A549 (cell line): ENCODE measurements at regions not wholly inside any gene's neighbourhood (a gene's known extent, or its start where the extent isn't known, plus 50 kb on each side); places are given as distances from the start of the nearest gene placed in this dataset.

Experiments
- ATAC-seq, 2 experiments: fragments of 200-7000 bp in 1 of 2; fragments of >200 bp in 1 of 2; cut with Nextera tagmentation in 1 of 2; cut with Tn5 transposase in 1 of 2; 3 replicates each; pipeline versions ENCODE4 v1.8.0 to v1.9.1; 2018 to 2020; ENCODE audit warnings: mild to moderate bottlenecking in 1 of 2, moderate library complexity in 1 of 2
- CTCF ChIA-PET: fragments of 300-600 bp; sonication (Branson Sonifier 250); formaldehyde crosslinking; extraction: SDS; loops from one replicate; lab custom pipeline; 2021; ENCODE audit warnings: antibody characterized with exemption, inconsistent platforms; lab: Yijun Ruan, JAX
- POLR2A ChIA-PET: fragments of 350-600 bp; formaldehyde crosslinking; extraction: SDS; loops from one replicate; lab custom pipeline; 2021; ENCODE audit warnings: antibody characterized with exemption, inconsistent platforms; lab: Yijun Ruan, JAX
- DNase-seq, 2 experiments: peaks; one replicate each; pipeline versions ENCODE4 v3.0.0 to v3.0.0-alpha.2; 2011 to 2016; ENCODE audit warnings: low read depth in 1 of 2, low spot score in 1 of 2
- FAIRE-seq: peaks from 2 replicates; lab custom pipeline; 2011; peaks lifted over from hg19 to GRCh38; lab: Jason Lieb, UNC
- H3K27ac ChIP-seq, 2 experiments: fragments of >200 bp; sonication (Bioruptor Twin); formaldehyde crosslinking; 3 replicates each; pipeline ENCODE4 v1.5.1; 2016 to 2017
- H3K4me1 ChIP-seq: fragments of >200 bp; sonication (Bioruptor Twin); formaldehyde crosslinking; 3 replicates; pipeline ENCODE4 v1.6.1; 2016
- H3K4me2 ChIP-seq: fragments of >200 bp; sonication (Bioruptor Twin); formaldehyde crosslinking; 3 replicates; pipeline ENCODE4 v1.6.1; 2016
- H3K4me3 ChIP-seq: fragments of >200 bp; sonication (Bioruptor Twin); formaldehyde crosslinking; 3 replicates; pipeline ENCODE4 v1.5.1; 2016
- H3K9me3 ChIP-seq: fragments of >200 bp; sonication (Bioruptor Twin); formaldehyde crosslinking; 3 replicates; pipeline ENCODE4 v1.6.1; 2016
- CBX2 ChIP-seq: fragments of 200-600 bp; sonication (generic); IDR thresholded peaks from 2 replicates; pipeline ENCODE4 v1.6.1; 2016; ENCODE audit warnings: low read depth, mild to moderate bottlenecking, borderline replicate concordance
- CHD2 ChIP-seq: fragments of 150-350 bp; IDR thresholded peaks from 2 replicates; pipeline ENCODE4 v1.6.1; 2014; ENCODE audit warnings: low read length; ENCODE audit not compliant: partially characterized antibody
- CHD4 ChIP-seq: fragments of 200-600 bp; sonication (generic); IDR thresholded peaks from 2 replicates; pipeline ENCODE4 v1.6.1; 2016; ENCODE audit warnings: antibody characterized with exemption, mild to moderate bottlenecking, borderline replicate concordance
- CTCF ChIP-seq: fragments of >200 bp; sonication (Bioruptor Twin); formaldehyde crosslinking; IDR thresholded peaks from 3 replicates; pipeline ENCODE4 v1.5.1; 2016
- FOSB ChIP-seq: fragments of 250-450 bp; sonication (Bioruptor Pico); IDR thresholded peaks from 2 replicates; pipeline ENCODE4 v1.5.0; 2020; ENCODE audit warnings: mild to moderate bottlenecking, moderate library complexity
- FOSL2 ChIP-seq, 2 experiments: fragments of 450-650 bp in 1 of 2; fragments of >200 bp in 1 of 2; sonication (Bioruptor Twin) in 1 of 2; formaldehyde crosslinking; IDR thresholded peaks; 2 replicates each; pipeline versions ENCODE4 v1.5.0 to v1.6.1; 2016 to 2020; ENCODE audit warnings: mild to moderate bottlenecking in 1 of 2, moderate library complexity in 1 of 2
- GATA3 ChIP-seq: IDR thresholded peaks from 2 replicates; pipeline ENCODE4 v1.6.1; 2012; ENCODE audit warnings: borderline replicate concordance
- HDAC2 ChIP-seq: fragments of 200-600 bp; sonication (generic); IDR thresholded peaks from 2 replicates; pipeline ENCODE4 v1.6.1; 2016
- HES2 ChIP-seq: fragments of >200 bp; sonication (Bioruptor Twin); formaldehyde crosslinking; IDR thresholded peaks from 2 replicates; pipeline ENCODE4 v1.6.1; 2016
- HMGXB4 ChIP-seq: fragments of 250-450 bp; sonication (Bioruptor Pico); IDR thresholded peaks from 2 replicates; pipeline ENCODE4 v1.5.0; 2021; ENCODE audit warnings: mild to moderate bottlenecking, moderate library complexity, borderline replicate concordance
- MAFK ChIP-seq: fragments of 450-650 bp; IDR thresholded peaks from 2 replicates; pipeline ENCODE4 v1.6.1; 2014; ENCODE audit not compliant: partially characterized antibody
- NFE2L2 ChIP-seq: fragments of 150-350 bp; conservative IDR thresholded peaks from 2 replicates; pipeline ENCODE4 v1.6.1; 2014; ENCODE audit warnings: low read length
- NR3C1 ChIP-seq: fragments of >200 bp; sonication (Bioruptor Twin); formaldehyde crosslinking; IDR thresholded peaks from 3 replicates; pipeline ENCODE4 v1.6.1; 2017
- PHF8 ChIP-seq: fragments of 200-600 bp; sonication (generic); IDR thresholded peaks from 2 replicates; pipeline ENCODE4 v1.6.1; 2016; ENCODE audit warnings: low read depth, mild to moderate bottlenecking, antibody characterized with exemption, moderate library complexity, borderline replicate concordance
- RNF2 ChIP-seq: fragments of 200-600 bp; sonication (generic); IDR thresholded peaks from 2 replicates; pipeline ENCODE4 v1.6.1; 2016; ENCODE audit warnings: low read depth, mild to moderate bottlenecking, antibody characterized with exemption, moderate library complexity, borderline replicate concordance
- SMC3 ChIP-seq: fragments of >200 bp; sonication (Bioruptor Twin); formaldehyde crosslinking; IDR thresholded peaks from 3 replicates; pipeline ENCODE4 v1.6.1; 2018; ENCODE audit warnings: inconsistent platforms
- TFCP2L1 ChIP-seq: fragments of 250-450 bp; sonication (Bioruptor Pico); IDR thresholded peaks from 2 replicates; pipeline ENCODE4 v1.5.0; 2021; ENCODE audit warnings: mild to moderate bottlenecking
- TP53 ChIP-seq: fragments of 250-450 bp; sonication (Bioruptor Pico); IDR thresholded peaks from 2 replicates; pipeline ENCODE4 v1.5.0; 2021; ENCODE audit warnings: mild to moderate bottlenecking, moderate library complexity
- ZSCAN20 ChIP-seq: fragments of 250-450 bp; sonication (Bioruptor Pico); IDR thresholded peaks from 2 replicates; pipeline ENCODE4 v1.8.0; 2022; ENCODE audit warnings: mild to moderate bottlenecking, moderate library complexity
- WGBS: methylation state at CpG from one replicate; pipeline ENCODE4 v1.1.6; 2017; ENCODE audit errors: missing lambda C conversion rate; 5-methylcytosine and 5-hydroxymethylcytosine counted together

- TF ChIP-seq FOSL2 (IDR thresholded peaks at IDR 0.05) (no peak), FOSL2 (CRISPR knock-in tag; IDR thresholded peaks at IDR 0.05) (no peak)
These were observed 168.1 kb upstream of the DEFB112 start (continued) for GRCh38 chr6:50217841-50218240.

GRCh38 chr6:50236164-50236563 lies 186.4 kb upstream of the DEFB112 start:
- ChIA-PET POLR2A (no interaction called here), CTCF (no interaction called here)
- DNase-seq (no peak), ATAC-seq (no peak), FAIRE-seq (no peak)
- H3K4me2 ChIP-seq, result no peak overlapping the region
- no peak overlapping the region for H3K27ac ChIP-seq
- no peaks in the 10 kb centered on the region for H3K9me3 ChIP-seq
- no peak overlapping the region for H3K4me3 ChIP-seq
- no peak for TF ChIP-seq PHF8
- TF ChIP-seq CTCF, result no peak
- TF ChIP-seq TFCP2L1 (CRISPR knock-in tag), result no peak
- TF ChIP-seq HMGXB4 (CRISPR knock-in tag), result no peak
- TF ChIP-seq HDAC2, result no peak
- no peak for TF ChIP-seq CHD2
- TF ChIP-seq CBX2, result no peak
- no peaks in the 10 kb centered on the region for H3K4me1 ChIP-seq

- Histone ChIP-seq H3K27ac (no peak overlapping the region), H3K4me2 (no peak overlapping the region), H3K4me3 (no peak overlapping the region), H3K4me1 (no peaks in the 10 kb centered on the region), H3K9me3 (no peaks in the 10 kb centered on the region)
- no peak for TF ChIP-seq RNF2
- ChIA-PET CTCF (no interaction called here), POLR2A (no interaction called here)
- FAIRE-seq (no peak), DNase-seq (no peak), ATAC-seq (no peak)
- WGBS, result 49% methylated on average over 8 of the region's 14 CpGs
These were observed 190.1 kb upstream of the DEFB112 start for GRCh38 chr6:50239853-50240252.

GRCh38 chr6:50240986-50241385 lies 191.3 kb upstream of the DEFB112 start:
- FAIRE-seq (no peak), DNase-seq (no peak), ATAC-seq (no peak)
- no peak overlapping the region for H3K4me2 ChIP-seq
- no peak overlapping the region for H3K4me3 ChIP-seq
- no peak for TF ChIP-seq CHD4
- TF ChIP-seq CBX2, result no peak
- TF ChIP-seq NR3C1, result no peak
- no peak for TF ChIP-seq TP53
- TF ChIP-seq SMC3, result no peak
- no peak for TF ChIP-seq GATA3
- TF ChIP-seq HES2, result no peak
- no peak for TF ChIP-seq MAFK
- no peak for TF ChIP-seq PHF8
- no peak for TF ChIP-seq NFE2L2
- no peak for TF ChIP-seq FOSB
- no peak for TF ChIP-seq ZSCAN20
- ChIA-PET CTCF (no interaction called here), POLR2A (no interaction called here)
- no peak overlapping the region for H3K27ac ChIP-seq
- no peaks in the 10 kb centered on the region for H3K9me3 ChIP-seq
- WGBS, result 0% methylated on average over 1 of the region's 8 CpGs
- no peaks in the 10 kb centered on the region for H3K4me1 ChIP-seq
